ENCODE measurements at regions not wholly inside any gene's neighbourhood (a gene's known extent, or its start where the extent isn't known, plus 50 kb on each side); places are given as distances from the start of the nearest gene placed in this dataset.

DNA sequence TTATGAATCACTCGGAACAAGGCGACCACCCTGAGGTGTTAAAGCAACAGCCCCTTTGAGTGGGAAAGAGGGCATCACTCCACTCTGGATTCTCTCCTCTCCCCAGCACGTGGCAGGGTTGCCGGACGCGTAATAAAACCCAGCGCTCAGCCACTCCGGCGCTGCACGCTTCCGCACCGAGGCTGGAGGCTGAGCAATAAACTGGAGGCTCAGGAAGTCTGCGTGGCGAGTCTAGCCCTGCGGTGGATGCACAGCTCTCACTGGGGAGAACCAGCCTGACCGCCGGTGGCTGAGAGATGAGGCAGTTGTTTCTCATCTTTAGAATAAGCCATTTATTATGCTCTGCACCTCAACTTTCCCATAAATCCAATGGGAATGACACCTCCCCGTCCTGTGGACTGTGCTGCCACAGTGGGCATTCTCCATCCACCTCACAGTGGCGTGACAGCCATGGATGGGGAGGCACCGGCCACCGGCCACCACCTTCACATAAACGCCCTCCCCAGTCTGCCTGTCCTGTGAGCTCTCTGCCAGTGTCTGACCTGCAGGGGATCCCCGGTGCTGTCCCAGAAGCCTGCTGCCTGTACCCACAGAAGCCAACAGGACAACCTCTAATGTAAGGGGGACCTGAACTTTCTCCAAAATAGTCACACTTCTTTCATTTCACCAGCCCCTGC lies 64.2 kb upstream of the GGTLC1 start:
- TF ChIP-seq, protein P1, sequence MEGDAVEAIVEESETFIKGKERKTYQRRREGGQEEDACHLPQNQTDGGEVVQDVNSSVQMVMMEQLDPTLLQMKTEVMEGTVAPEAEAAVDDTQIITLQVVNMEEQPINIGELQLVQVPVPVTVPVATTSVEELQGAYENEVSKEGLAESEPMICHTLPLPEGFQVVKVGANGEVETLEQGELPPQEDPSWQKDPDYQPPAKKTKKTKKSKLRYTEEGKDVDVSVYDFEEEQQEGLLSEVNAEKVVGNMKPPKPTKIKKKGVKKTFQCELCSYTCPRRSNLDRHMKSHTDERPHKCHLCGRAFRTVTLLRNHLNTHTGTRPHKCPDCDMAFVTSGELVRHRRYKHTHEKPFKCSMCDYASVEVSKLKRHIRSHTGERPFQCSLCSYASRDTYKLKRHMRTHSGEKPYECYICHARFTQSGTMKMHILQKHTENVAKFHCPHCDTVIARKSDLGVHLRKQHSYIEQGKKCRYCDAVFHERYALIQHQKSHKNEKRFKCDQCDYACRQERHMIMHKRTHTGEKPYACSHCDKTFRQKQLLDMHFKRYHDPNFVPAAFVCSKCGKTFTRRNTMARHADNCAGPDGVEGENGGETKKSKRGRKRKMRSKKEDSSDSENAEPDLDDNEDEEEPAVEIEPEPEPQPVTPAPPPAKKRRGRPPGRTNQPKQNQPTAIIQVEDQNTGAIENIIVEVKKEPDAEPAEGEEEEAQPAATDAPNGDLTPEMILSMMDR (IDR thresholded peaks at IDR 0.05; ENCODE audit: low read depth, low read length) = no peak
- H3K36me3 ChIP-seq = no peaks in the 10 kb centered on the region
- H3K27ac ChIP-seq = no peak overlapping the region
- H3K9me3 ChIP-seq (ENCODE audit: low read depth) = no peaks in the 10 kb centered on the region
- H3K4me3 ChIP-seq = no peak overlapping the region
- no peaks in the 10 kb centered on the region for H3K27me3 ChIP-seq
- no peak for DNase-seq (ENCODE audit: low read depth in 1 of 2, low spot score in 1 of 2)
- no peaks in the 10 kb centered on the region for H3K4me1 ChIP-seq (ENCODE audit: low read depth)

DNA sequence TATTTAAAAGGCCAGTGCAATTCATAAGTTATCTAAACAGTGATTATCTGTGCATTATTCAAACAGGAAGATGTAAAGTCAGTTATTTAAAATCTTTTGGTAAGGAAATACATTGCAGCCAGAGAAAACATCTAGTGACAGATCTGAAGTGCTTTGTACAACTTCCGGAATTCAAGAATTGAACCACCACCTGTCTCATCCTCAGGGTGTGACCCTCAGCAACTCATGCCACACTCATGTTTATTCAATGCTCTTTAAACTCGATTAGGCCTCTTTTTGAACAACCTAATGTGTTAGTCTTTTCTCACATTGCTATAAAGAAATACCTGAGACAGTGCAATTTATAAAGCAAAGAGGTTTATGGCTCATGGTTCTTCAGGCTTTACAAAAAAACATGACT lies 62.6 kb upstream of the GGTLC1 start:
- Histone ChIP-seq H3K36me3 (no peaks in the 10 kb centered on the region), H3K9me3 (ENCODE audit: low read depth) (no peaks in the 10 kb centered on the region), H3K4me3 (no peak overlapping the region), H3K27me3 (no peaks in the 10 kb centered on the region), H3K4me1 (ENCODE audit: low read depth) (no peaks in the 10 kb centered on the region), H3K27ac (no peak overlapping the region)
- no peak for DNase-seq (ENCODE audit: low read depth in 1 of 2, low spot score in 1 of 2)
- TF ChIP-seq, protein P1 (IDR thresholded peaks at IDR 0.05; ENCODE audit: low read depth, low read length) = no peak

DNA sequence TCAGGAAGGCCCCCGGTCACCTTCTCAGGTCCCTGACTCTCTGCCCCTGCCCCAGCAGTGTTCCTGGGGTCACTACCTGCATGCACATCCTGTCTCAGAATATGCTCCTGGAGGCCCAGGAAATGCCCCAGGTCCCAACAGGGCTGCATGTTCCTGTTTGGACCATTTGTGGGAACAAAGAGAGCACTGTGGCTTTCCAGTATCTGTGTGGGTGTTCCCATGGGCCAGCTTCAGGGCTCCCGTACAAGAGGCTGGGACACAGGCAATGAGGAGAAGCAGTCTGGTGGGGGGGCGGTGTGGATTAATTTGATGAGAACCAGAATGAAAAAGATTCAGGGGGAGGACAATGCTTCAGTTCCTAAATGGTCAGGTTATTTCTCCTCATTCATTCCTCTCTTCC lies 61.5 kb upstream of the GGTLC1 start:
- TF ChIP-seq, protein P1 (IDR thresholded peaks at IDR 0.05; ENCODE audit: low read depth, low read length) = no peak
- H3K27me3 ChIP-seq = no peaks in the 10 kb centered on the region
- H3K9me3 ChIP-seq (ENCODE audit: low read depth) = no peaks in the 10 kb centered on the region
- H3K4me3 ChIP-seq = no peak overlapping the region
- DNase-seq (ENCODE audit: low read depth in 1 of 2, low spot score in 1 of 2) = no peak
- no peaks in the 10 kb centered on the region for H3K4me1 ChIP-seq (ENCODE audit: low read depth)
- no peaks in the 10 kb centered on the region for H3K36me3 ChIP-seq
- H3K27ac ChIP-seq = no peak overlapping the region

DNA sequence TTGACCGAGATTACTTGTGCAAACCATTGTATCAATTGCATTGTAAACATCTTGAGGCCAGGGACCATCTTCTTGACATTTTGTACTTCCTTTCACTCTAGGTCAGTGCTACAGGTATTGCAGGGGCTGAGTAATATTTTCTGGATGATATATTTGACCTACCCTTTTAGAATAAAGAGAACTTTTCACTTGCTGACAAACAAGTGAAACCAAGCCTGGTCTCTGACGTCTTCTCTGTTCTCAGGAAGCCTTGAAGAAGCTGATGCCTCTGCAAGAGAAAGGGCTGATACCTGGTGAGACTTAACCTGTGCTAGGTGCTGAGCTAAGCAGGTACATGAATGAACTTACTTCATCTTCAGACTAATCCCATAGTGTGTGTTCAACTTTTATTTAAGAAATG lies 60.5 kb upstream of the GGTLC1 start:
- Histone ChIP-seq H3K4me3 (no peak overlapping the region), H3K27ac (no peak overlapping the region), H3K9me3 (ENCODE audit: low read depth) (no peaks in the 10 kb centered on the region), H3K27me3 (no peaks in the 10 kb centered on the region), H3K36me3 (no peaks in the 10 kb centered on the region), H3K4me1 (ENCODE audit: low read depth) (no peaks in the 10 kb centered on the region)
- TF ChIP-seq, protein P1 (IDR thresholded peaks at IDR 0.05; ENCODE audit: low read depth, low read length) = no peak
- DNase-seq (ENCODE audit: low read depth in 1 of 2, low spot score in 1 of 2) = no peak

DNA sequence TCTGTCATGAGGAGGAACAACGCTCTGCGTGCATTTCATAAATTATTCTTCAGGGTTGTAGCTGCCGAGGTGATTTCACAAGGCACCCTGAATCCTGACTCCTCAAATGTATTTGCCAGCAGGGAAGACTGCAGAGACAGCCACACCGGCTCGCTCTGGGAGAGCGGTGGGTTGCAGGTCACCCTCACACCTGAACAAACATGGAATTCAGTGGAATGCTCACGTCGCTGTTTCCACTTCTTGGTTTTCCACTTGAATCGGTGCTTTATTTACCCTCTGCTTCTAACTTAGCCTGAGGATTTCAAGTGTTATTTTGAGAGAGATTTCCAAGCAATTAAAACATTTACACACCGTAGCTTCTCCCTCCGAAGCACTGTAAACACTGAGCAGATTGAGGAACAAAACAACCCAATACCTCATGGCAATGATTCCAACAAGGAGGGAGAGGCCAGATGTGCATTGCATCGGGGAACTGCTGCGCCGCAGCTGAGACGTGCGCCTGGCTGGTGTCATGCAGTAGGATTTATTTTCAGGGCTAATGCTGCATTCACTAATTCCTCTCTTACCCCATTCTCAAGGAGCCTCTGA lies 59.5 kb upstream of the GGTLC1 start:
- no peak for DNase-seq (ENCODE audit: low read depth in 1 of 2, low spot score in 1 of 2)
- no peak overlapping the region for H3K27ac ChIP-seq
- TF ChIP-seq, protein P1 (IDR thresholded peaks at IDR 0.05; ENCODE audit: low read depth, low read length) = no peak

More for the DNA sequence above, 59.5 kb upstream of the GGTLC1 start:
- no peaks in the 10 kb centered on the region for H3K9me3 ChIP-seq (ENCODE audit: low read depth)
- no peaks in the 10 kb centered on the region for H3K36me3 ChIP-seq
- H3K4me1 ChIP-seq (ENCODE audit: low read depth) = no peaks in the 10 kb centered on the region
- H3K27me3 ChIP-seq = no peaks in the 10 kb centered on the region
- H3K4me3 ChIP-seq = no peak overlapping the region

Measured in cardiac muscle cell (in vitro differentiated cells and primary cell).